Chondrocyte (in vitro differentiated cells): ENCODE measurements at regions not wholly inside any gene's neighbourhood (a gene's known extent, or its start where the extent isn't known, plus 50 kb on each side); places are given as distances from the start of the nearest gene placed in this dataset.

Source experiments
- DNase-seq: peaks from one replicate; pipeline ENCODE4 v3.0.0; 2021; ENCODE audit warnings: mixed read lengths, low spot score
- H3K27ac Mint-ChIP-seq: one replicate; pipeline ENCODE4 v1.8.0; 2021; ENCODE audit warnings: mild to moderate bottlenecking, moderate library complexity, mixed read lengths; ENCODE audit not compliant: unreplicated experiment
- H3K27me3 Mint-ChIP-seq: 2 replicates; pipeline ENCODE4 v1.8.0; 2021; ENCODE audit warnings: low read depth, mixed read lengths
- H3K36me3 Mint-ChIP-seq: 2 replicates; pipeline ENCODE4 v1.8.0; 2021; ENCODE audit warnings: low read depth, mixed read lengths
- H3K4me1 Mint-ChIP-seq: 2 replicates; pipeline ENCODE4 v1.8.0; 2021; ENCODE audit warnings: low read depth, mild to moderate bottlenecking, mixed read lengths
- H3K4me3 Mint-ChIP-seq: one replicate; pipeline ENCODE4 v1.8.0; 2021; ENCODE audit warnings: mild to moderate bottlenecking, moderate library complexity, mixed read lengths; ENCODE audit not compliant: unreplicated experiment
- H3K9me3 Mint-ChIP-seq: 2 replicates; pipeline ENCODE4 v1.8.0; 2021; ENCODE audit warnings: low read depth, mixed read lengths
- TF ChIP-seq, protein P1 (sequence below): fragments of 200-600 bp; sonication (generic); IDR thresholded peaks from 2 replicates; pipeline ENCODE4 v1.5.0; 2021; ENCODE audit warnings: antibody characterized with exemption, mild to moderate bottlenecking, moderate library complexity

DNA sequence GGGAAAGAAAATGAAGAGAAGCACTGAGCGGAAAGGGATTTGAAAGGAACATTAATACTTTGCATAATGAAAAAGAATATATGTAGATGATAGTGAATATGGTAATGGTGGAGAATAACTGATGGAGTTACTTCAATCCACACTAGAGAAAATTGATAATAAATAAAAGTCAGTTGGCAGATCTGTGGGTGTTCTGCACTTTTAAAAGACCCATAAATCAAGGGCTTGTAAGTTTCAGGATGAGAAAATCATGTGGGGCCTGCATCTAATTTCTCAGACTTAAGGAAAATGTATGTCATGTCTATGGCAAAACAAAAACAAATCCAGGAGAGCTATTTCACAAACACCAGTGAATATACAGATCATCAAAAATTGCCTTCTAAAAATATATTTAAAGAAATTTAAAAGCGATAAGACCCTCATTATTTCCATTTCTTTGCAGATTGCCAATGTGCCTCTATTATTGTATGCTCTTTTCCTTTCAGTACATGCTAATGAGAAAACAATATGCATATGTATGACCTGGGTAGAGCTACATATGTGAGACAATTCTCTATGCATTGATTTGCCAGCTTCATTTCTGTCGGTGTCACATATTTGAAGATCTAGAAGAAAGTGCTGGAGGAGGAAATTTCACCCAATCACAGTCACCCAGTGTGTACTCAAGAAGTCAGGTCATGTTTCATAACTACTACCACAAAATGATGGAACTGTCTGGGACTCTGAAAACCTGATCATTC lies 269.9 kb upstream of the PDZRN3 start:
- Mint-ChIP-seq H3K27ac (no peak overlapping the region), H3K4me1 (no peaks in the 10 kb centered on the region), H3K27me3 (peaks cover 10% of the 10 kb centered on the region), H3K4me3 (no peak overlapping the region), H3K36me3 (no peaks in the 10 kb centered on the region), H3K9me3 (no peaks in the 10 kb centered on the region)
- no peak for DNase-seq
- TF ChIP-seq, protein P1, sequence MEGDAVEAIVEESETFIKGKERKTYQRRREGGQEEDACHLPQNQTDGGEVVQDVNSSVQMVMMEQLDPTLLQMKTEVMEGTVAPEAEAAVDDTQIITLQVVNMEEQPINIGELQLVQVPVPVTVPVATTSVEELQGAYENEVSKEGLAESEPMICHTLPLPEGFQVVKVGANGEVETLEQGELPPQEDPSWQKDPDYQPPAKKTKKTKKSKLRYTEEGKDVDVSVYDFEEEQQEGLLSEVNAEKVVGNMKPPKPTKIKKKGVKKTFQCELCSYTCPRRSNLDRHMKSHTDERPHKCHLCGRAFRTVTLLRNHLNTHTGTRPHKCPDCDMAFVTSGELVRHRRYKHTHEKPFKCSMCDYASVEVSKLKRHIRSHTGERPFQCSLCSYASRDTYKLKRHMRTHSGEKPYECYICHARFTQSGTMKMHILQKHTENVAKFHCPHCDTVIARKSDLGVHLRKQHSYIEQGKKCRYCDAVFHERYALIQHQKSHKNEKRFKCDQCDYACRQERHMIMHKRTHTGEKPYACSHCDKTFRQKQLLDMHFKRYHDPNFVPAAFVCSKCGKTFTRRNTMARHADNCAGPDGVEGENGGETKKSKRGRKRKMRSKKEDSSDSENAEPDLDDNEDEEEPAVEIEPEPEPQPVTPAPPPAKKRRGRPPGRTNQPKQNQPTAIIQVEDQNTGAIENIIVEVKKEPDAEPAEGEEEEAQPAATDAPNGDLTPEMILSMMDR = no peak

DNA sequence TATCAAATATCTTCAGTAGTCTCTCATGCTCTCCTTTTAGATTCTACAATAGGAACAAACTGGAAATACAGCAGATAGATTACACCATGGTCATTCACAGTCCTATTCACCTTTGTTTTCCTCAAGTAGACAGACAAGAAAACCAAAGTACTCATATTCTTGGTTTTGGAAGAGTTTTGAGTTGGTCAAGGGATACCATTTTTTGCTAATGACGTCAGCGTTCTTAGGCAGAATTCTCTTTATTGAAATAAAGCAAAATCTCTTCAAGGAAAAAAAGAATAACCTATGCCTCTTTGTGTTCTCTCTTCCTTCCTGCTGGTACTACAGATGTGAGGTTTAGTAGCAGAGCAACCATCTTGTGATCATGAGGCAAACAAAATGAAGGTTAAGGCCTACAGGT lies 268.3 kb upstream of the PDZRN3 start:
- Mint-ChIP-seq H3K27me3 (peaks cover 10% of the 10 kb centered on the region), H3K27ac (no peak overlapping the region), H3K4me3 (no peak overlapping the region), H3K36me3 (no peaks in the 10 kb centered on the region), H3K9me3 (no peaks in the 10 kb centered on the region), H3K4me1 (no peaks in the 10 kb centered on the region)
- DNase-seq = no peak
- TF ChIP-seq, protein P1 = no peak

DNA sequence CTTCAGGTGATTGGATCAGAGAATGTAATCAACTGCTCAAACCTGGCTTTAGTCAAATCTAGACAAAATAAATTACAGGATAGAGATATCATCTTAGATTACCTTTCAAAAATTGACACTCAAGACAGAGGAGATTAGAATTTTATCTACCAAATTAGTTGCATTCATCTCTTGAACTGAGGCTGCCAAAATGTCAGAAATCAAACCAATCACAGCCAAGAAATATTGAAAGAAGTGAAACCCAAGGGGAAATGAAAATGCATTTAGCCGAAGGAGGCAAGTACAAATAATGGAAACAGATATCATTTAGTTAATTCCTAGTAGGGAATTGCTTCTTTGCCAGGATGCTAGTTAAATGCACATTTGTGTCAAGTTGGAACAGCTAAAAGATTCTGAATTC lies 261.1 kb upstream of the PDZRN3 start:
- H3K27ac Mint-ChIP-seq = no peak overlapping the region
- no peak for DNase-seq
- no peak overlapping the region for H3K4me3 Mint-ChIP-seq
- peaks cover 2% of the 10 kb centered on the region for H3K9me3 Mint-ChIP-seq
- peaks cover 6% of the 10 kb centered on the region for H3K27me3 Mint-ChIP-seq
- TF ChIP-seq, protein P1 = no peak
- H3K4me1 Mint-ChIP-seq = no peaks in the 10 kb centered on the region
- no peaks in the 10 kb centered on the region for H3K36me3 Mint-ChIP-seq

DNA sequence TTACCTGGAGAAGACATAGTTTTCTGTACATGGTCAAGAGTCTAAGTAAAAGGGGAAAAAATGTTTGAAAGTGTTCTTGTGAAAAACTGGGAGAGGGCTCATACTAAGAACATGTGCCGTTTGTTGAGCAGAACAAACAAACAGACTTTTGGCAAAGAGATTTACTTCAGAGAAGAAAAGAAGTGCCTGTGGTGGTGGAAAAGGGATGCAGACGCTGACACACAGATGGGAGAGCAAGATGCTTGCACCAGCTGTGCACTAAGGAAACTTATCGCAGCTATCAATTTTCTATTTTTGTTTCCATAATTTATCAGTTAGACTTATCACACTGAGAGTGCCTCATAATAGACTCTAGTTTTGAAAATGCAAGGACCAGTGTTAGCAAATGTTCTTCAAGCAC lies 259.6 kb upstream of the PDZRN3 start:
- peaks cover 2% of the 10 kb centered on the region for H3K9me3 Mint-ChIP-seq
- H3K27me3 Mint-ChIP-seq = peaks cover 8% of the 10 kb centered on the region
- no peaks in the 10 kb centered on the region for H3K4me1 Mint-ChIP-seq
- TF ChIP-seq, protein P1 = no peak
- H3K4me3 Mint-ChIP-seq = no peak overlapping the region
- no peak for DNase-seq
- no peak overlapping the region for H3K27ac Mint-ChIP-seq
- H3K36me3 Mint-ChIP-seq = no peaks in the 10 kb centered on the region

DNA sequence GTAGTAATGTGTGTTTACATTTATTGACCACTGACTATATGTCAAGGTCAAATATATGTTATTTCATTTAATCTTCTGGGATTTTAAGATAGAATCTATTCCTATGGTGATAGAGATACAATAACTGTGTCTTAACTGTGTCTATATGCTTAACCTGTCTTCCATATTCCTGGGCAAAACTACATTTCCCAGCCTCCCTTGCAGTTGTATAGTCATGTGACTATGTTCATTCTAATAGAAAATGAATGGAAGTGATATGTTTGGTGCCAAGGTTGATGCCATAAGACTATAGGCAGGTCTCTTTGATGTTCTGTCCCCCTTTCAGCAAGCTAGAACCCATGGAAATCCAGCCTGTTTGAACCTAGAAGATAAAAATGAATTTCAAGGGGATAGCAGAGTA lies 258.8 kb upstream of the PDZRN3 start:
- Mint-ChIP-seq H3K27ac (no peak overlapping the region), H3K4me1 (no peaks in the 10 kb centered on the region), H3K36me3 (no peaks in the 10 kb centered on the region), H3K27me3 (peaks cover 8% of the 10 kb centered on the region), H3K4me3 (no peak overlapping the region), H3K9me3 (peaks cover 2% of the 10 kb centered on the region)
- no peak for DNase-seq
- TF ChIP-seq, protein P1 = no peak
